Epithelial cell of proximal tubule (primary cell): ENCODE measurements at regions not wholly inside any gene's neighbourhood (a gene's known extent, or its start where the extent isn't known, plus 50 kb on each side); places are given as distances from the start of the nearest gene placed in this dataset.

Source experiments
- DNase-seq: peaks from one replicate; pipeline ENCODE4 v3.0.0-alpha.2; 2011; ENCODE audit warnings: low read depth
- H3K4me3 ChIP-seq: 2 replicates; pipeline ENCODE4 v1.5.1; 2011; ENCODE audit warnings: low read depth, mild to moderate bottlenecking, low read length
- CTCF ChIP-seq: conservative IDR thresholded peaks from 2 replicates; pipeline ENCODE4 v1.5.1; 2012; ENCODE audit warnings: low read depth, mild to moderate bottlenecking, low read length

GRCh38 chr11:116261606-116262005 lies 511.2 kb downstream of the BUD13 start:
- H3K4me3 ChIP-seq = no peak overlapping the region
- TF ChIP-seq CTCF = no peak
- DNase-seq = no peak

GRCh38 chr11:116258821-116259220 lies 514.0 kb downstream of the BUD13 start:
- H3K4me3 ChIP-seq = no peak overlapping the region
- no peak for TF ChIP-seq CTCF
- DNase-seq = no peak

- TF ChIP-seq CTCF = no peak
- DNase-seq = no peak
- H3K4me3 ChIP-seq = no peak overlapping the region
These were observed 514.9 kb downstream of the BUD13 start for GRCh38 chr11:116257883-116258282.

- no peak for DNase-seq
- TF ChIP-seq CTCF = no peak
- no peak overlapping the region for H3K4me3 ChIP-seq
These were observed 515.7 kb downstream of the BUD13 start for GRCh38 chr11:116257092-116257491.

GRCh38 chr11:116256215-116256614 lies 516.6 kb downstream of the BUD13 start:
- no peak for TF ChIP-seq CTCF
- DNase-seq = no peak
- H3K4me3 ChIP-seq = no peak overlapping the region

GRCh38 chr11:116255321-116255953 lies 517.4 kb downstream of the BUD13 start:
- H3K4me3 ChIP-seq = no peak overlapping the region
- no peak for DNase-seq
- no peak for TF ChIP-seq CTCF

- DNase-seq = no peak
- no peak overlapping the region for H3K4me3 ChIP-seq
- no peak for TF ChIP-seq CTCF
These were observed 522.6 kb downstream of the BUD13 start for GRCh38 chr11:116250155-116250554.
